ENCODE measurements at regions not wholly inside any gene's neighbourhood (a gene's known extent, or its start where the extent isn't known, plus 50 kb on each side); places are given as distances from the start of the nearest gene placed in this dataset.
"Not testable (repeated sequence)": the region's sequence is repeated elsewhere in the genome, so short reads cannot be mapped to it uniquely, and the experiment has no call there.

GRCh38 chr11:129557421-129557820 is 181.8 kb downstream of the BARX2 start:
- Histone ChIP-seq H3K4me1 (no peaks in the 10 kb centered on the region), H3K9me3 (no peaks in the 10 kb centered on the region), H3K27me3 (no peaks in the 10 kb centered on the region), H3K27ac (no peak overlapping the region), H3K36me3 (no peaks in the 10 kb centered on the region), H3K4me3 (no peak overlapping the region)
- intact Hi-C loops (cut with DNase I): no loop called here
- TF ChIP-seq CTCF (IDR thresholded peaks at IDR 0.05): no peak
- no peak for DNase-seq (ENCODE audit: low spot score in 2 of 2)

- intact Hi-C loops (cut with DNase I): no loop called here
- no peak overlapping the region for H3K4me3 ChIP-seq
- no peak for DNase-seq (ENCODE audit: low spot score in 2 of 2)
- peaks cover 0 to 5% of the 10 kb centered on the region in 2 donors for H3K9me3 ChIP-seq
- no peaks in the 10 kb centered on the region for H3K4me1 ChIP-seq
- TF ChIP-seq CTCF (IDR thresholded peaks at IDR 0.05): no peak
- no peaks in the 10 kb centered on the region for H3K27me3 ChIP-seq
- H3K27ac ChIP-seq: no peak overlapping the region
- no peaks in the 10 kb centered on the region for H3K36me3 ChIP-seq
Measured at GRCh38 chr11:129569007-129569406, 193.4 kb downstream of the BARX2 start.

- DNase-seq (ENCODE audit: low spot score in 2 of 2); H3K9me3 ChIP-seq; H3K4me3 ChIP-seq; intact Hi-C loops (cut with DNase I); H3K27me3 ChIP-seq; H3K4me1 ChIP-seq; H3K27ac ChIP-seq; H3K36me3 ChIP-seq: not testable (repeated sequence)
Measured at GRCh38 chr11:129572667-129573066, 197.0 kb downstream of the BARX2 start.

GRCh38 chr11:129573161-129573560 is 197.5 kb downstream of the BARX2 start:
- intact Hi-C loops (cut with DNase I): no loop called here
- no peak for TF ChIP-seq CTCF (IDR thresholded peaks at IDR 0.05)

GRCh38 chr11:129574431-129574830 is 198.8 kb downstream of the BARX2 start:
- no peak for TF ChIP-seq CTCF (IDR thresholded peaks at IDR 0.05)
- Histone ChIP-seq H3K4me1 (no peaks in the 10 kb centered on the region), H3K27me3 (no peaks in the 10 kb centered on the region), H3K9me3 (no peaks in the 10 kb centered on the region), H3K4me3 (no peak overlapping the region), H3K27ac (no peak overlapping the region), H3K36me3 (no peaks in the 10 kb centered on the region)
- intact Hi-C loops (cut with DNase I): no loop called here
- DNase-seq (ENCODE audit: low spot score in 2 of 2): no peak

More at GRCh38 chr11:129573161-129573560, 197.5 kb downstream of the BARX2 start:
- H3K4me3 ChIP-seq: no peak overlapping the region
- H3K9me3 ChIP-seq: peaks cover 0 to 5% of the 10 kb centered on the region in 2 donors
- no peaks in the 10 kb centered on the region for H3K36me3 ChIP-seq
- DNase-seq (ENCODE audit: low spot score in 2 of 2): no peak
- H3K4me1 ChIP-seq: no peaks in the 10 kb centered on the region
- H3K27me3 ChIP-seq: no peaks in the 10 kb centered on the region
- H3K27ac ChIP-seq: no peak overlapping the region

GRCh38 chr11:129576652-129577051 is 201.0 kb downstream of the BARX2 start:
- no peak for TF ChIP-seq CTCF (IDR thresholded peaks at IDR 0.05)
- intact Hi-C loops (cut with DNase I): no loop called here

More at GRCh38 chr11:129576652-129577051, 201.0 kb downstream of the BARX2 start:
- Histone ChIP-seq H3K36me3 (no peaks in the 10 kb centered on the region), H3K27ac (no peak overlapping the region), H3K27me3 (no peaks in the 10 kb centered on the region), H3K4me3 (no peak overlapping the region), H3K9me3 (no peaks in the 10 kb centered on the region), H3K4me1 (no peaks in the 10 kb centered on the region)
- DNase-seq (ENCODE audit: low spot score in 2 of 2): no peak
